ENCODE measurements at regions not wholly inside any gene's neighbourhood (a gene's known extent, or its start where the extent isn't known, plus 50 kb on each side); places are given as distances from the start of the nearest gene placed in this dataset.

GRCh38 chr7:117929237-117929636 is 56.0 kb upstream of the CTTNBP2 start:
- H3K4me3 Mint-ChIP-seq: no peak overlapping the region
- H3K36me3 Mint-ChIP-seq (ENCODE audit: low read depth): no peaks in the 10 kb centered on the region
- no peaks in the 10 kb centered on the region for H3K4me1 Mint-ChIP-seq (ENCODE audit: low read depth)
- no peaks in the 10 kb centered on the region for H3K27me3 Mint-ChIP-seq
- intact Hi-C loops (cut with micrococcal nuclease): no loop called here
- H3K9me3 Mint-ChIP-seq: peaks cover 10% of the 10 kb centered on the region
- no peak overlapping the region for H3K27ac Mint-ChIP-seq

DNA sequence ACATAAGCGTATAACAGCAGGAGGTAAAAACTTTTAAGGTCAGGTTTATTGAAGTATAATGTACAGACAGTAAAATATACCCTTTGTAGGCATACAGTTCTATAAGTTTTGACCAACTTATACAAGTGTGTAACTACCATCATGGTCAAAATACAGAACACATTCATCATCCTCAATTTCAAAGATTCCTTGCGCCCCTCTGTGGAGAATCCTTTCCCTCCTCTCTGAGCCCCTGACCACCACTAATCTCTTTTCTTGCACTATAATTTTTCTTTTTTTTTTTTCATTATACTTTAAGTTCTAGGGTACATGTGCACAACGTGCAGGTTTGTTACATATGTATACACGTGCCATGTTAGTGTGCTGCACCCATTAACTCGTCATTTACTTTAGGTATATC is 58.1 kb upstream of the CTTNBP2 start:
- H3K9me3 Mint-ChIP-seq: peaks cover 10% of the 10 kb centered on the region
- intact Hi-C loops (cut with micrococcal nuclease): no loop called here
- H3K27ac Mint-ChIP-seq: no peak overlapping the region
- no peaks in the 10 kb centered on the region for H3K27me3 Mint-ChIP-seq
- H3K4me1 Mint-ChIP-seq (ENCODE audit: low read depth): no peaks in the 10 kb centered on the region
- no peaks in the 10 kb centered on the region for H3K36me3 Mint-ChIP-seq (ENCODE audit: low read depth)
- H3K4me3 Mint-ChIP-seq: no peak overlapping the region

GRCh38 chr7:117937049-117937752 is 64.0 kb upstream of the CTTNBP2 start:
- no peaks in the 10 kb centered on the region for H3K36me3 Mint-ChIP-seq (ENCODE audit: low read depth)
- intact Hi-C loops (cut with micrococcal nuclease): no loop called here
- H3K27me3 Mint-ChIP-seq: no peaks in the 10 kb centered on the region
- H3K27ac Mint-ChIP-seq: no peak overlapping the region
- peaks cover 15% of the 10 kb centered on the region for H3K9me3 Mint-ChIP-seq
- H3K4me3 Mint-ChIP-seq: no peak overlapping the region
- no peaks in the 10 kb centered on the region for H3K4me1 Mint-ChIP-seq (ENCODE audit: low read depth)

- H3K9me3 Mint-ChIP-seq: peaks cover 14% of the 10 kb centered on the region
- no peaks in the 10 kb centered on the region for H3K4me1 Mint-ChIP-seq (ENCODE audit: low read depth)
- no peaks in the 10 kb centered on the region for H3K27me3 Mint-ChIP-seq
- intact Hi-C loops (cut with micrococcal nuclease): no loop called here
- H3K36me3 Mint-ChIP-seq (ENCODE audit: low read depth): no peaks in the 10 kb centered on the region
- no peak overlapping the region for H3K4me3 Mint-ChIP-seq
- no peak overlapping the region for H3K27ac Mint-ChIP-seq
These were observed 64.7 kb upstream of the CTTNBP2 start for GRCh38 chr7:117937753-117938483.

GRCh38 chr7:117941138-117941810 is 68.0 kb upstream of the CTTNBP2 start:
- intact Hi-C loops (cut with micrococcal nuclease): no loop called here
- no peak overlapping the region for H3K4me3 Mint-ChIP-seq
- H3K27me3 Mint-ChIP-seq: no peaks in the 10 kb centered on the region
- H3K27ac Mint-ChIP-seq: no peak overlapping the region
- H3K36me3 Mint-ChIP-seq (ENCODE audit: low read depth): no peaks in the 10 kb centered on the region
- H3K4me1 Mint-ChIP-seq (ENCODE audit: low read depth): no peaks in the 10 kb centered on the region
- H3K9me3 Mint-ChIP-seq: peaks cover 20% of the 10 kb centered on the region

- no peaks in the 10 kb centered on the region for H3K36me3 Mint-ChIP-seq (ENCODE audit: low read depth)
- peaks cover 20% of the 10 kb centered on the region for H3K9me3 Mint-ChIP-seq
- intact Hi-C loops (cut with micrococcal nuclease): no loop called here
- H3K27me3 Mint-ChIP-seq: no peaks in the 10 kb centered on the region
- no peak overlapping the region for H3K4me3 Mint-ChIP-seq
- no peak overlapping the region for H3K27ac Mint-ChIP-seq
- no peaks in the 10 kb centered on the region for H3K4me1 Mint-ChIP-seq (ENCODE audit: low read depth)
These were observed 69.5 kb upstream of the CTTNBP2 start for GRCh38 chr7:117942780-117943179.

DNA sequence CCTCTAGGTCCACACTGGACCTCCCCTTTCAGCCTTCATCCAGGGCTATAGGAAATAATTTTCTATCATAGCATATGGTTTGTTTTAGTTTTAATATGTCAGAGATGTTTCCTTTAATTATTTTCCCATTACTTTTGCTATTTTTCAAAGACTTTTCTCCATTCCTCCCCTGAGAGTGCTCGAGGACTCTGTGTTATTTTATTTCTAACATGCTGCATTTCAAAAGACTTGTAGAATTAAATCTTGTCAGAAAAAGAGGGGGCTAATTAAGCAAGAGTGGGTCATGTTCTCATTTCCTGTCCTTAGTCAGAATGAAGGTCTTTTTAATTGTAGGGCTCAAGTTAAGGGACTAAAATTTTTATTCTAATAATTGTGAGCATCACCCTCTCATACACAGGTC is 71.6 kb upstream of the CTTNBP2 start:
- no peaks in the 10 kb centered on the region for H3K4me1 Mint-ChIP-seq (ENCODE audit: low read depth)
- H3K4me3 Mint-ChIP-seq: no peak overlapping the region
- H3K27me3 Mint-ChIP-seq: no peaks in the 10 kb centered on the region
- intact Hi-C loops (cut with micrococcal nuclease): no loop called here
- H3K36me3 Mint-ChIP-seq (ENCODE audit: low read depth): no peaks in the 10 kb centered on the region
- no peak overlapping the region for H3K27ac Mint-ChIP-seq
- H3K9me3 Mint-ChIP-seq: peaks cover 20% of the 10 kb centered on the region

- Mint-ChIP-seq H3K27ac (no peak overlapping the region), H3K4me1 (ENCODE audit: low read depth) (no peaks in the 10 kb centered on the region), H3K4me3 (no peak overlapping the region), H3K36me3 (ENCODE audit: low read depth) (no peaks in the 10 kb centered on the region), H3K27me3 (no peaks in the 10 kb centered on the region), H3K9me3 (peaks cover 20% of the 10 kb centered on the region)
- intact Hi-C loops (cut with micrococcal nuclease): no loop called here
These were observed 73.0 kb upstream of the CTTNBP2 start for GRCh38 chr7:117946151-117946633.

DNA sequence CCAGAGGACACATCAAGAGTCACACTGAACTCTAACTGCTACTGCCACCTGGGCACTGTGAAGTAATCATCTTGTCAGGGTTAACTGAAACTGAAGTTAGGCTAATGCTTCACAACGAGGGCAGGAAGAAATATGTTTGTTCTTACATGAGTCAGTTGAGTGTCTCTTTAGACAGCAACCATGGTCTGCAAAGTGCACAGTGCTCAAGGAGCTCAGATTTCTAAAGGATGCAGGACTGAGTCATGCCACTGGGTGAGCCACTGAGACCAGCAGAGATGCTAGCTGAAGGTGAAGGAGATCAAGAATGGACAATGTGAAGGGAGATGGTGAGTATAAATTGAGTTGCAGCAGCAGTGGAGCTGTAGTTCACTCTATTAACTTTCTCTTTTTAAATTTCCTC is 76.0 kb upstream of the CTTNBP2 start:
- intact Hi-C loops (cut with micrococcal nuclease): no loop called here
- H3K27me3 Mint-ChIP-seq: no peaks in the 10 kb centered on the region
- H3K27ac Mint-ChIP-seq: no peak overlapping the region
- H3K4me3 Mint-ChIP-seq: no peak overlapping the region
- H3K9me3 Mint-ChIP-seq: peaks cover 12% of the 10 kb centered on the region
- H3K36me3 Mint-ChIP-seq (ENCODE audit: low read depth): no peaks in the 10 kb centered on the region
- no peaks in the 10 kb centered on the region for H3K4me1 Mint-ChIP-seq (ENCODE audit: low read depth)

- Mint-ChIP-seq H3K9me3 (peaks cover 3% of the 10 kb centered on the region), H3K4me3 (no peak overlapping the region), H3K27ac (no peak overlapping the region), H3K36me3 (ENCODE audit: low read depth) (no peaks in the 10 kb centered on the region), H3K4me1 (ENCODE audit: low read depth) (no peaks in the 10 kb centered on the region), H3K27me3 (no peaks in the 10 kb centered on the region)
- intact Hi-C loops (cut with micrococcal nuclease): no loop called here
These were observed 77.5 kb upstream of the CTTNBP2 start for GRCh38 chr7:117950601-117951260.

- no peaks in the 10 kb centered on the region for H3K4me1 Mint-ChIP-seq (ENCODE audit: low read depth)
- H3K36me3 Mint-ChIP-seq (ENCODE audit: low read depth): no peaks in the 10 kb centered on the region
- no peaks in the 10 kb centered on the region for H3K27me3 Mint-ChIP-seq
- H3K9me3 Mint-ChIP-seq: no peaks in the 10 kb centered on the region
- intact Hi-C loops (cut with micrococcal nuclease): no loop called here
- H3K27ac Mint-ChIP-seq: no peak overlapping the region
- no peak overlapping the region for H3K4me3 Mint-ChIP-seq
These were observed 78.0 kb upstream of the CTTNBP2 start for GRCh38 chr7:117951285-117951684.

DNA sequence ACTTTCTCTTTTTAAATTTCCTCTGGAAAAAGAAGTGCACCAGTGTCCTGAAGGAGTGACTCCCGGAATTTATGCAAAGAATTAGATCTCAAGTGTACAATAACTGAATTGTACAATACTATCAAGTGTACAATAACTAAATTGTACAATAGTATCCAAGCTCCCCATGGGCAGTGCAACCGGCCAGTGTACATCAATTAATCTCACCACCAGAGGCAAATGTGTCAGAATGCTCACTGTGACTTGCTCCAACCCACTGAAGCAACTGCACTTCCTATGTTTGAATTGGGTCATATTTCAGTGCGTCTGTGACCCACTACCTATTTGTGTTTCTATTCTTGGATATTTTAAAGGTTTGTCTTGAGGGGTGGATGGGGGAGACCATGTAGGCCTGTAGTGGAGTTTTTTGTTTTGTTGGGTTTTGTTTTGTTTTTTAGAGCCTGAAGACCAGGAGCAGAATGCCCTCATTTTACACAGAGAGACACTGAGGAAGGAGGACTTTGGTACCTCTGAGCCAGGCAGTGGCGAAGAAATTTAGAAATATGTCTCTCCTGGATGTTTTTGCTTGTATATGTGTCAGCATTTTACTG is 78.5 kb upstream of the CTTNBP2 start:
- Mint-ChIP-seq H3K27me3 (no peaks in the 10 kb centered on the region), H3K27ac (no peak overlapping the region), H3K9me3 (no peaks in the 10 kb centered on the region), H3K36me3 (ENCODE audit: low read depth) (no peaks in the 10 kb centered on the region), H3K4me1 (ENCODE audit: low read depth) (no peaks in the 10 kb centered on the region), H3K4me3 (no peak overlapping the region)
- intact Hi-C loops (cut with micrococcal nuclease): no loop called here

- Mint-ChIP-seq H3K9me3 (no peaks in the 10 kb centered on the region), H3K4me1 (ENCODE audit: low read depth) (no peaks in the 10 kb centered on the region), H3K36me3 (ENCODE audit: low read depth) (no peaks in the 10 kb centered on the region), H3K4me3 (no peak overlapping the region), H3K27me3 (no peaks in the 10 kb centered on the region), H3K27ac (no peak overlapping the region)
- intact Hi-C loops (cut with micrococcal nuclease): no loop called here
These were observed 81.8 kb upstream of the CTTNBP2 start for GRCh38 chr7:117955046-117955445.

GRCh38 chr7:117960351-117960750 is 87.1 kb upstream of the CTTNBP2 start:
- intact Hi-C loops (cut with micrococcal nuclease): no loop called here
- Mint-ChIP-seq H3K4me3 (no peak overlapping the region), H3K9me3 (no peaks in the 10 kb centered on the region), H3K27ac (no peak overlapping the region), H3K36me3 (ENCODE audit: low read depth) (no peaks in the 10 kb centered on the region), H3K27me3 (no peaks in the 10 kb centered on the region), H3K4me1 (ENCODE audit: low read depth) (peaks cover 8% of the 10 kb centered on the region)
